GM23338 (cell line): ENCODE measurements at regions not wholly inside any gene's neighbourhood (a gene's known extent, or its start where the extent isn't known, plus 50 kb on each side); places are given as distances from the start of the nearest gene placed in this dataset.

Experiments
- EZH2 ChIP-seq: fragments of 200-600 bp; sonication (generic); IDR thresholded peaks from one replicate; pipeline ENCODE4 v1.8.0; 2017; ENCODE audit warnings: antibody characterized with exemption, mild to moderate bottlenecking, low read depth; ENCODE audit not compliant: unreplicated experiment
- EZH2phosphoT487 ChIP-seq: fragments of 200-600 bp; sonication (generic); IDR thresholded peaks from one replicate; pipeline ENCODE4 v1.8.1; 2018; ENCODE audit warnings: antibody characterized with exemption; ENCODE audit not compliant: unreplicated experiment
- JUNB ChIP-seq: IDR thresholded peaks from one replicate; pipeline ENCODE4 v1.6.1; 2016; ENCODE audit warnings: antibody characterized with exemption; ENCODE audit not compliant: unreplicated experiment
- POLR2AphosphoS5 ChIP-seq: IDR thresholded peaks from 2 replicates; pipeline ENCODE4 v1.6.1; 2016; ENCODE audit warnings: antibody characterized with exemption, low read depth
- ZNF331 ChIP-seq: fragments of 250-450 bp; sonication (Bioruptor Pico); IDR thresholded peaks from 2 replicates; pipeline ENCODE4 v1.5.0; 2020; ENCODE audit warnings: low read depth, mild to moderate bottlenecking, moderate library complexity
- TF ChIP-seq, protein P1 (sequence below), 2 experiments: fragments of 200-600 bp in 1 of 2; sonication (generic) in 1 of 2; conservative IDR thresholded peaks; 2 replicates each; pipeline versions ENCODE4 v1.5.1 to v1.6.1; 2016 to 2017; ENCODE audit warnings: antibody characterized with exemption in 2 of 2, low read depth in 2 of 2, mild to moderate bottlenecking in 2 of 2, moderate library complexity in 1 of 2
- TF ChIP-seq, protein P2 (sequence below): fragments of 250-450 bp; sonication (Bioruptor Pico); IDR thresholded peaks from 2 replicates; pipeline ENCODE4 v1.5.0; 2020; ENCODE audit warnings: mild to moderate bottlenecking, moderate library complexity

DNA sequence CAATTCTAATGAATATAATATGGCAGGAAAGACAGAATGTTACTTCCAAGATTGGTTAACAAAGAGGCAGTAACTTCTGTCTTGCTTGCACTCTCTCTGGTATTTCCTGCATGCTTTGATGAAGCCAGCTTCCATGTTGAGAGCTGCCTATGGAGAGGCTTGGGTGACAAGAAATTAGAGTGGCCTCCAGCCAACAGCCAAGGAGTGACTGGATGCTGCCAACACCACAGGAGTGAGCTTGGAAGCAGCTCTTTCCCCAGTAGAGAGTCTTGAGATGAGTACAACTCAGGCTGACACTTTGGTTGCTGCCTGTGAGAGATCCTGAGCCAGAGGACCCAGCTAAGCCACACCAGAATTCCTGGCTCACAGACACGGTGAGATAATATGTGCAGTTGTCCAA is 183.1 kb downstream of the RMST start:
- TF ChIP-seq, protein P1, sequence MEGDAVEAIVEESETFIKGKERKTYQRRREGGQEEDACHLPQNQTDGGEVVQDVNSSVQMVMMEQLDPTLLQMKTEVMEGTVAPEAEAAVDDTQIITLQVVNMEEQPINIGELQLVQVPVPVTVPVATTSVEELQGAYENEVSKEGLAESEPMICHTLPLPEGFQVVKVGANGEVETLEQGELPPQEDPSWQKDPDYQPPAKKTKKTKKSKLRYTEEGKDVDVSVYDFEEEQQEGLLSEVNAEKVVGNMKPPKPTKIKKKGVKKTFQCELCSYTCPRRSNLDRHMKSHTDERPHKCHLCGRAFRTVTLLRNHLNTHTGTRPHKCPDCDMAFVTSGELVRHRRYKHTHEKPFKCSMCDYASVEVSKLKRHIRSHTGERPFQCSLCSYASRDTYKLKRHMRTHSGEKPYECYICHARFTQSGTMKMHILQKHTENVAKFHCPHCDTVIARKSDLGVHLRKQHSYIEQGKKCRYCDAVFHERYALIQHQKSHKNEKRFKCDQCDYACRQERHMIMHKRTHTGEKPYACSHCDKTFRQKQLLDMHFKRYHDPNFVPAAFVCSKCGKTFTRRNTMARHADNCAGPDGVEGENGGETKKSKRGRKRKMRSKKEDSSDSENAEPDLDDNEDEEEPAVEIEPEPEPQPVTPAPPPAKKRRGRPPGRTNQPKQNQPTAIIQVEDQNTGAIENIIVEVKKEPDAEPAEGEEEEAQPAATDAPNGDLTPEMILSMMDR (conservative IDR thresholded peaks at IDR 0.05; ENCODE audit: low read depth in 2 of 2): no peak
- TF ChIP-seq EZH2 (no peak), POLR2AphosphoS5 (no peak), EZH2phosphoT487 (no peak), JUNB (no peak), ZNF331 (CRISPR knock-in tag) (no peak)
- TF ChIP-seq, protein P2, sequence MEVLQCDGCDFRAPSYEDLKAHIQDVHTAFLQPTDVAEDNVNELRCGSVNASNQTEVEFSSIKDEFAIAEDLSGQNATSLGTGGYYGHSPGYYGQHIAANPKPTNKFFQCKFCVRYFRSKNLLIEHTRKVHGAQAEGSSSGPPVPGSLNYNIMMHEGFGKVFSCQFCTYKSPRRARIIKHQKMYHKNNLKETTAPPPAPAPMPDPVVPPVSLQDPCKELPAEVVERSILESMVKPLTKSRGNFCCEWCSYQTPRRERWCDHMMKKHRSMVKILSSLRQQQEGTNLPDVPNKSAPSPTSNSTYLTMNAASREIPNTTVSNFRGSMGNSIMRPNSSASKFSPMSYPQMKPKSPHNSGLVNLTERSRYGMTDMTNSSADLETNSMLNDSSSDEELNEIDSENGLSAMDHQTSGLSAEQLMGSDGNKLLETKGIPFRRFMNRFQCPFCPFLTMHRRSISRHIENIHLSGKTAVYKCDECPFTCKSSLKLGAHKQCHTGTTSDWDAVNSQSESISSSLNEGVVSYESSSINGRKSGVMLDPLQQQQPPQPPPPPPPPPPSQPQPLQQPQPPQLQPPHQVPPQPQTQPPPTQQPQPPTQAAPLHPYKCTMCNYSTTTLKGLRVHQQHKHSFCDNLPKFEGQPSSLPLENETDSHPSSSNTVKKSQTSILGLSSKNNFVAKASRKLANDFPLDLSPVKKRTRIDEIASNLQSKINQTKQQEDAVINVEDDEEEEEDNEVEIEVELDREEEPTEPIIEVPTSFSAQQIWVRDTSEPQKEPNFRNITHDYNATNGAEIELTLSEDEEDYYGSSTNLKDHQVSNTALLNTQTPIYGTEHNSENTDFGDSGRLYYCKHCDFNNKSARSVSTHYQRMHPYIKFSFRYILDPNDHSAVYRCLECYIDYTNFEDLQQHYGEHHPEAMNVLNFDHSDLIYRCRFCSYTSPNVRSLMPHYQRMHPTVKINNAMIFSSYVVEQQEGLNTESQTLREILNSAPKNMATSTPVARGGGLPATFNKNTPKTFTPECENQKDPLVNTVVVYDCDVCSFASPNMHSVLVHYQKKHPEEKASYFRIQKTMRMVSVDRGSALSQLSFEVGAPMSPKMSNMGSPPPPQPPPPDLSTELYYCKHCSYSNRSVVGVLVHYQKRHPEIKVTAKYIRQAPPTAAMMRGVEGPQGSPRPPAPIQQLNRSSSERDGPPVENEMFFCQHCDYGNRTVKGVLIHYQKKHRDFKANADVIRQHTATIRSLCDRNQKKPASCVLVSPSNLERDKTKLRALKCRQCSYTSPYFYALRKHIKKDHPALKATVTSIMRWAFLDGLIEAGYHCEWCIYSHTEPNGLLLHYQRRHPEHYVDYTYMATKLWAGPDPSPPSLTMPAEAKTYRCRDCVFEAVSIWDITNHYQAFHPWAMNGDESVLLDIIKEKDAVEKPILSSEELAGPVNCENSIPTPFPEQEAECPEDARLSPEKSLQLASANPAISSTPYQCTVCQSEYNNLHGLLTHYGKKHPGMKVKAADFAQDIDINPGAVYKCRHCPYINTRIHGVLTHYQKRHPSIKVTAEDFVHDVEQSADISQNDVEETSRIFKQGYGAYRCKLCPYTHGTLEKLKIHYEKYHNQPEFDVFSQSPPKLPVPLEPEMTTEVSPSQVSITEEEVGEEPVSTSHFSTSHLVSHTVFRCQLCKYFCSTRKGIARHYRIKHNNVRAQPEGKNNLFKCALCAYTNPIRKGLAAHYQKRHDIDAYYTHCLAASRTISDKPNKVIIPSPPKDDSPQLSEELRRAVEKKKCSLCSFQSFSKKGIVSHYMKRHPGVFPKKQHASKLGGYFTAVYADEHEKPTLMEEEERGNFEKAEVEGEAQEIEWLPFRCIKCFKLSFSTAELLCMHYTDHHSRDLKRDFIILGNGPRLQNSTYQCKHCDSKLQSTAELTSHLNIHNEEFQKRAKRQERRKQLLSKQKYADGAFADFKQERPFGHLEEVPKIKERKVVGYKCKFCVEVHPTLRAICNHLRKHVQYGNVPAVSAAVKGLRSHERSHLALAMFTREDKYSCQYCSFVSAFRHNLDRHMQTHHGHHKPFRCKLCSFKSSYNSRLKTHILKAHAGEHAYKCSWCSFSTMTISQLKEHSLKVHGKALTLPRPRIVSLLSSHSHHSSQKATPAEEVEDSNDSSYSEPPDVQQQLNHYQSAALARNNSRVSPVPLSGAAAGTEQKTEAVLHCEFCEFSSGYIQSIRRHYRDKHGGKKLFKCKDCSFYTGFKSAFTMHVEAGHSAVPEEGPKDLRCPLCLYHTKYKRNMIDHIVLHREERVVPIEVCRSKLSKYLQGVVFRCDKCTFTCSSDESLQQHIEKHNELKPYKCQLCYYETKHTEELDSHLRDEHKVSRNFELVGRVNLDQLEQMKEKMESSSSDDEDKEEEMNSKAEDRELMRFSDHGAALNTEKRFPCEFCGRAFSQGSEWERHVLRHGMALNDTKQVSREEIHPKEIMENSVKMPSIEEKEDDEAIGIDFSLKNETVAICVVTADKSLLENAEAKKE (CRISPR knock-in tag): no peak
